ENCODE measurements at regions not wholly inside any gene's neighbourhood (a gene's known extent, or its start where the extent isn't known, plus 50 kb on each side); places are given as distances from the start of the nearest gene placed in this dataset.
"Not testable (repeated sequence)": the region's sequence is repeated elsewhere in the genome, so short reads cannot be mapped to it uniquely, and the experiment has no call there.

GRCh38 chr5:57429513-57430120, 53.0 kb downstream of the ACTBL2 start:
- DNase-seq, result no peak

- not testable (repeated sequence) for DNase-seq
Measured at GRCh38 chr5:57429021-57429420, 53.6 kb downstream of the ACTBL2 start.

- no peak for DNase-seq
Measured at GRCh38 chr5:57422993-57423392, 59.6 kb downstream of the ACTBL2 start.

- DNase-seq, result no peak
Measured at GRCh38 chr5:57422341-57422740, 60.3 kb downstream of the ACTBL2 start.

GRCh38 chr5:57420801-57421200, 61.8 kb downstream of the ACTBL2 start:
- no peak for DNase-seq

GRCh38 chr5:57417971-57418370, 64.6 kb downstream of the ACTBL2 start:
- DNase-seq, result no peak

- no peak for DNase-seq
Measured at GRCh38 chr5:57417320-57417719, 65.3 kb downstream of the ACTBL2 start.

- DNase-seq, result no peak
Measured at GRCh38 chr5:57416278-57416994, 66.2 kb downstream of the ACTBL2 start.

GRCh38 chr5:57414857-57415256, 67.8 kb downstream of the ACTBL2 start:
- no peak for DNase-seq

GRCh38 chr5:57414191-57414590, 68.4 kb downstream of the ACTBL2 start:
- DNase-seq, result no peak

GRCh38 chr5:57413145-57413544, 69.5 kb downstream of the ACTBL2 start:
- no peak for DNase-seq

- DNase-seq, result no peak
Measured at GRCh38 chr5:57412680-57413079, 69.9 kb downstream of the ACTBL2 start.

GRCh38 chr5:57411982-57412381, 70.6 kb downstream of the ACTBL2 start:
- no peak for DNase-seq

- no peak for DNase-seq
Measured at GRCh38 chr5:57410374-57411320, 72.0 kb downstream of the ACTBL2 start.

- no peak for DNase-seq
Measured at GRCh38 chr5:57408714-57409113, 73.9 kb downstream of the ACTBL2 start.

GRCh38 chr5:57408285-57408684, 74.3 kb downstream of the ACTBL2 start:
- DNase-seq, result no peak

- no peak for DNase-seq
Measured at GRCh38 chr5:57407391-57407790, 75.2 kb downstream of the ACTBL2 start.

- DNase-seq, result no peak
Measured at GRCh38 chr5:57406641-57407040, 76.0 kb downstream of the ACTBL2 start.

- DNase-seq, result no peak
Measured at GRCh38 chr5:57405984-57406383, 76.6 kb downstream of the ACTBL2 start.

GRCh38 chr5:57402761-57403160, 79.8 kb downstream of the ACTBL2 start:
- DNase-seq, result no peak

GRCh38 chr5:57402348-57402747, 80.3 kb downstream of the ACTBL2 start:
- no peak for DNase-seq

- DNase-seq, result no peak
Measured at GRCh38 chr5:57398413-57399093, 84.1 kb downstream of the ACTBL2 start.

GRCh38 chr5:57396701-57397100, 85.9 kb downstream of the ACTBL2 start:
- no peak for DNase-seq
